ENCODE measurements at regions not wholly inside any gene's neighbourhood (a gene's known extent, or its start where the extent isn't known, plus 50 kb on each side); places are given as distances from the start of the nearest gene placed in this dataset.

DNA sequence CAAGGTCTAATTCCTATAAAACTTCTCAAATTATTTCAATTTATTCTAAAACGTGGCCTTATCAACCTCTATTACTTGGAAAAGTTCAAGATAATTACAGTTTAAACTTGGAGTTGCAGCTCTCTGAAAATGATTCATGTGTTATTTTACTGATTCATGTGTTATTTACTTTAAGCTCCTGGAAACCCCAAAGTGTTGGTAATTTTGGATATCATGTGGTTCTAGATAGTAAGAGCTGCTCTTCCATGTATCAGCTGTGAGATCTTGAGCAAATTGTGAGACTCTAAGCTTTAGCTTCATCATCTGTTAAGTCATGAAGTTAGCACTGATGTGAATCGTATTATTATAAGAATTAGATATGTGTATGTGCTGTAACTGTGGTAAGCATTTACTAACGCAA lies 749.2 kb downstream of the TLE4 start (continued):
- TF ChIP-seq MEIS2 (IDR thresholded peaks at IDR 0.05; ENCODE audit: partially characterized antibody) (no peak), TRIM24 (IDR thresholded peaks at IDR 0.05) (no peak)

DNA sequence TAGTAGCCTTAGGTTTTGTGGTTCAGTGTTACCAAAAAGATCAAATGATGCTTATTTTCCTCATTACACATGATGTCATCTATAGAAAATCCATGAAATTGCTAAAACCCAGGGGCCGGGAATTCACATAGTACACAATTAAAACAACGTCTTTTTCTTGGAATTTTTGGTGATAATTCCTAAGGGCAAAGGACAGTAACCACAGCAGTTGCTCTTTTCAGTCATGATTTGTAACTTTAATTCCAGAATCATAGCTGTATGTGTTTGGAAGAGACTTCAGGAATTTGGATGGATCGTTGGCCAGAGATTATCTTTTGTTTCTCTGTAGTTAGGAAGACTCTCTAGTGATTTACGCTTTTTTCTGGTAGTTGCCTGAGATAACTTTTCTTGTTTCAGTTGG lies 748.7 kb downstream of the TLE4 start:
- no peak overlapping the region for H2AFZ ChIP-seq (ENCODE audit: low read depth, low read length)
- no peaks in the 10 kb centered on the region for H3K4me1 ChIP-seq (replicated peaks in 1 of 2; ENCODE audit: control insufficient read depth in 2 of 2, insufficient read depth in 2 of 2, low read length in 2 of 2)
- DNase-seq (ENCODE audit: extremely low read depth in 1 of 4, low spot score in 3 of 4) (no peak), FAIRE-seq (no peak), ATAC-seq (no peak)
- TF ChIP-seq, protein P1, sequence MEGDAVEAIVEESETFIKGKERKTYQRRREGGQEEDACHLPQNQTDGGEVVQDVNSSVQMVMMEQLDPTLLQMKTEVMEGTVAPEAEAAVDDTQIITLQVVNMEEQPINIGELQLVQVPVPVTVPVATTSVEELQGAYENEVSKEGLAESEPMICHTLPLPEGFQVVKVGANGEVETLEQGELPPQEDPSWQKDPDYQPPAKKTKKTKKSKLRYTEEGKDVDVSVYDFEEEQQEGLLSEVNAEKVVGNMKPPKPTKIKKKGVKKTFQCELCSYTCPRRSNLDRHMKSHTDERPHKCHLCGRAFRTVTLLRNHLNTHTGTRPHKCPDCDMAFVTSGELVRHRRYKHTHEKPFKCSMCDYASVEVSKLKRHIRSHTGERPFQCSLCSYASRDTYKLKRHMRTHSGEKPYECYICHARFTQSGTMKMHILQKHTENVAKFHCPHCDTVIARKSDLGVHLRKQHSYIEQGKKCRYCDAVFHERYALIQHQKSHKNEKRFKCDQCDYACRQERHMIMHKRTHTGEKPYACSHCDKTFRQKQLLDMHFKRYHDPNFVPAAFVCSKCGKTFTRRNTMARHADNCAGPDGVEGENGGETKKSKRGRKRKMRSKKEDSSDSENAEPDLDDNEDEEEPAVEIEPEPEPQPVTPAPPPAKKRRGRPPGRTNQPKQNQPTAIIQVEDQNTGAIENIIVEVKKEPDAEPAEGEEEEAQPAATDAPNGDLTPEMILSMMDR (IDR thresholded peaks at IDR 0.05 in 2 of 3, conservative IDR thresholded peaks at IDR 0.05 in 1 of 3; ENCODE audit: insufficient read depth in 2 of 3, low read depth in 1 of 3, low read length in 3 of 3) = no peak
- TF ChIP-seq, protein P2, sequence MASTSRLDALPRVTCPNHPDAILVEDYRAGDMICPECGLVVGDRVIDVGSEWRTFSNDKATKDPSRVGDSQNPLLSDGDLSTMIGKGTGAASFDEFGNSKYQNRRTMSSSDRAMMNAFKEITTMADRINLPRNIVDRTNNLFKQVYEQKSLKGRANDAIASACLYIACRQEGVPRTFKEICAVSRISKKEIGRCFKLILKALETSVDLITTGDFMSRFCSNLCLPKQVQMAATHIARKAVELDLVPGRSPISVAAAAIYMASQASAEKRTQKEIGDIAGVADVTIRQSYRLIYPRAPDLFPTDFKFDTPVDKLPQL (IDR thresholded peaks at IDR 0.05; ENCODE audit: extremely low read depth, insufficient read length) = no peak
- TF ChIP-seq, protein P3, sequence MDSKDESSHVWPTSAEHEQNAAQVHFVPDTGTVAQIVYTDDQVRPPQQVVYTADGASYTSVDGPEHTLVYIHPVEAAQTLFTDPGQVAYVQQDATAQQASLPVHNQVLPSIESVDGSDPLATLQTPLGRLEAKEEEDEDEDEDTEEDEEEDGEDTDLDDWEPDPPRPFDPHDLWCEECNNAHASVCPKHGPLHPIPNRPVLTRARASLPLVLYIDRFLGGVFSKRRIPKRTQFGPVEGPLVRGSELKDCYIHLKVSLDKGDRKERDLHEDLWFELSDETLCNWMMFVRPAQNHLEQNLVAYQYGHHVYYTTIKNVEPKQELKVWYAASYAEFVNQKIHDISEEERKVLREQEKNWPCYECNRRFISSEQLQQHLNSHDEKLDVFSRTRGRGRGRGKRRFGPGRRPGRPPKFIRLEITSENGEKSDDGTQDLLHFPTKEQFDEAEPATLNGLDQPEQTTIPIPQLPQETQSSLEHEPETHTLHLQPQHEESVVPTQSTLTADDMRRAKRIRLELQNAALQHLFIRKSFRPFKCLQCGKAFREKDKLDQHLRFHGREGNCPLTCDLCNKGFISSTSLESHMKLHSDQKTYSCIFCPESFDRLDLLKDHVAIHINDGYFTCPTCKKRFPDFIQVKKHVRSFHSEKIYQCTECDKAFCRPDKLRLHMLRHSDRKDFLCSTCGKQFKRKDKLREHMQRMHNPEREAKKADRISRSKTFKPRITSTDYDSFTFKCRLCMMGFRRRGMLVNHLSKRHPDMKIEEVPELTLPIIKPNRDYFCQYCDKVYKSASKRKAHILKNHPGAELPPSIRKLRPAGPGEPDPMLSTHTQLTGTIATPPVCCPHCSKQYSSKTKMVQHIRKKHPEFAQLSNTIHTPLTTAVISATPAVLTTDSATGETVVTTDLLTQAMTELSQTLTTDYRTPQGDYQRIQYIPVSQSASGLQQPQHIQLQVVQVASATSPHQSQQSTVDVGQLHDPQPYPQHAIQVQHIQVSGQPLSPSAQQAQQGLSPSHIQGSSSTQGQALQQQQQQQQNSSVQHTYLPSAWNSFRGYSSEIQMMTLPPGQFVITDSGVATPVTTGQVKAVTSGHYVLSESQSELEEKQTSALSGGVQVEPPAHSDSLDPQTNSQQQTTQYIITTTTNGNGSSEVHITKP (IDR thresholded peaks at IDR 0.05; ENCODE audit: partially characterized antibody) = no peak
- TF ChIP-seq HMGN3 (IDR thresholded peaks at IDR 0.05; ENCODE audit: borderline replicate concordance, extremely low read depth, insufficient read length, low read depth, low read length) (no peak), PYGO2 (tag; IDR thresholded peaks at IDR 0.05) (no peak), ZC3H8 (IDR thresholded peaks at IDR 0.05) (no peak), NFIX (CRISPR knock-in tag; IDR thresholded peaks at IDR 0.05; ENCODE audit: low read depth) (no peak), CSDE1 (IDR thresholded peaks at IDR 0.05) (no peak), ZFPM2 (CRISPR knock-in tag; IDR thresholded peaks at IDR 0.05) (no peak), ZNF668 (CRISPR knock-in tag; IDR thresholded peaks at IDR 0.05) (no peak), ZNF263 (CRISPR knock-in tag; IDR thresholded peaks at IDR 0.05; ENCODE audit: borderline replicate concordance) (no peak), BRD9 (IDR thresholded peaks at IDR 0.05; ENCODE audit: low read depth, partially characterized antibody) (no peak)
- no peaks in the 10 kb centered on the region for H3K9me1 ChIP-seq (ENCODE audit: control insufficient read depth, insufficient read depth, low read length)
- 0% methylated on average over 3 of the region's 4 CpGs for WGBS (ENCODE audit: insufficient coverage, low coverage, missing lambda C conversion rate)
- no peak overlapping the region for H3K4me3 ChIP-seq
- in situ Hi-C loops (cut with MboI) = no loop called here
- H3K9ac ChIP-seq (ENCODE audit: insufficient read depth in 1 of 2, low read depth in 2 of 2, low read length in 2 of 2) = no peak overlapping the region
- no peak overlapping the region for H3K27ac ChIP-seq (ENCODE audit: extremely low read depth, low read depth, low read length)
- no peaks in the 10 kb centered on the region for H3K27me3 ChIP-seq (ENCODE audit: control insufficient read depth in 2 of 2, insufficient read depth in 2 of 2, low read length in 2 of 2)
- H3K36me3 ChIP-seq (ENCODE audit: control insufficient read depth, insufficient read depth, low read length) = no peaks in the 10 kb centered on the region
- no TSS peak for BruUV-seq (replicated peaks)
- no peaks in the 10 kb centered on the region for H4K20me1 ChIP-seq (replicated peaks; ENCODE audit: control insufficient read depth, insufficient read depth, low read length)
- H3K79me2 ChIP-seq (ENCODE audit: control insufficient read depth, insufficient read depth, low read length) = no peaks in the 10 kb centered on the region
- H3K9me3 ChIP-seq (replicated peaks; ENCODE audit: control insufficient read depth, insufficient read depth, low read depth, low read length) = no peaks in the 10 kb centered on the region
- ChIA-PET CTCF (ENCODE audit: low intra/inter-chr PET ratio) (no interaction called here), POLR2A (no interaction called here)
- intact Hi-C loops (cut with micrococcal nuclease) = no loop called here
- H3K4me2 ChIP-seq (ENCODE audit: insufficient read depth, low read length) = no peak overlapping the region
